ENCODE measurements at regions not wholly inside any gene's neighbourhood (a gene's known extent, or its start where the extent isn't known, plus 50 kb on each side); places are given as distances from the start of the nearest gene placed in this dataset.
A peak's percentile ranks its signal among the peaks of the same experiment; 100 is the strongest.

GRCh38 chr12:89166121-89166520 lies 186.2 kb downstream of the DUSP6 start:
- Histone ChIP-seq H3K27me3 (replicated peaks; ENCODE audit: control insufficient read depth, insufficient read depth, low read length) (no peaks in the 10 kb centered on the region), H3K9ac (ENCODE audit: low read length) (no peak overlapping the region), H3K4me3 (ENCODE audit: low read length) (no peak overlapping the region), H3K4me1 (ENCODE audit: control insufficient read depth, insufficient read depth, low read length) (peaks cover 34% of the 10 kb centered on the region), H3K36me3 (ENCODE audit: control insufficient read depth, insufficient read depth, low read length, severe bottlenecking) (no peaks in the 10 kb centered on the region), H3K9me3 (ENCODE audit: control insufficient read depth, low read length) (no peaks in the 10 kb centered on the region)
- no peak for DNase-seq (ENCODE audit: low read depth)

DNA sequence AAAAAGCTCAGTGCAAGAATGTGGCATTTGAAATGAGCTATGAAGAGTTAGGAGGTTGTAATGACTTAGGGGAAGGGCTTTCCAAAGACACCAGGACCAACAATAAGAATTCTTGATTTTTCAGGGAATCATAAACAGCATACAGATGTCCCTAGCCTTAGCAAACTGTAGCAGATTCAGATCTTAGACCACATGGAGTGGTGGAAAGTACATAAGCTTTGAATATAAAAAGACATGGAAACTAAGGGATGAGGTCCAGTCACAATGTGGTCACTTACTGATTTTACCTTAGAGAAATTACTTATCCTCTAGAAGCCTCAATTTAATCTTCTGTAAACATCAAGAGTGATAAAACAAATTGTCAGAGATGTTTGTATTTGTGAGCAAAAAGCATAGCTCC lies 186.6 kb downstream of the DUSP6 start:
- no peak for DNase-seq (ENCODE audit: low read depth)
- Histone ChIP-seq H3K27me3 (replicated peaks; ENCODE audit: control insufficient read depth, insufficient read depth, low read length) (no peaks in the 10 kb centered on the region), H3K36me3 (ENCODE audit: control insufficient read depth, insufficient read depth, low read length, severe bottlenecking) (no peaks in the 10 kb centered on the region), H3K4me3 (ENCODE audit: low read length) (no peak overlapping the region), H3K9me3 (ENCODE audit: control insufficient read depth, low read length) (no peaks in the 10 kb centered on the region), H3K9ac (ENCODE audit: low read length) (no peak overlapping the region), H3K4me1 (ENCODE audit: control insufficient read depth, insufficient read depth, low read length) (peaks cover 38% of the 10 kb centered on the region)

DNA sequence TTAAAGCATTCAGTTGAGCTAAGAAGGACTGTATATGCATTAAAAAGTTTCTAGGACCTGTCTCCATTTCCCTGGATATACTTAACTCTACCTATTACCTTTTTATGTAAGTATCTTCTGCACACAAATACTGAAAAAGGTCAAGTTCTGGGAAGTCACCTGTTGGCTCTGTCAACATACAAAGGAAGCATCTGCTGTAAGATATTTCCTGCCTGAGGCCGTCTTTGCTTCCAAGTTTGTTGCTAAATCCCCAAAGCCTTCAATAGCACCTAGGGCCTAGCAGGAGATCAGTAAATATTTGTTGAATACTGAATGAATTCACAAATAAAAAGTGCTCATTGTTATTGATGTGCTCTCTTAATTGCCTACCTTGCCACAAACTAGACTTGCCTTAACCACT lies 188.4 kb downstream of the DUSP6 start:
- H3K9me3 ChIP-seq (ENCODE audit: control insufficient read depth, low read length) = no peaks in the 10 kb centered on the region
- H3K9ac ChIP-seq (ENCODE audit: low read length) = no peak overlapping the region
- no peak overlapping the region for H3K4me3 ChIP-seq (ENCODE audit: low read length)
- no peaks in the 10 kb centered on the region for H3K36me3 ChIP-seq (ENCODE audit: control insufficient read depth, insufficient read depth, low read length, severe bottlenecking)
- no peak for DNase-seq (ENCODE audit: low read depth)
- H3K4me1 ChIP-seq (ENCODE audit: control insufficient read depth, insufficient read depth, low read length) = peaks cover 49% of the 10 kb centered on the region
- H3K27me3 ChIP-seq (replicated peaks; ENCODE audit: control insufficient read depth, insufficient read depth, low read length) = no peaks in the 10 kb centered on the region

GRCh38 chr12:89162589-89163261 lies 189.6 kb downstream of the DUSP6 start:
- Histone ChIP-seq H3K4me3 (ENCODE audit: low read length) (peak overlapping the region; percentile 28), H3K9me3 (ENCODE audit: control insufficient read depth, low read length) (no peaks in the 10 kb centered on the region), H3K4me1 (ENCODE audit: control insufficient read depth, insufficient read depth, low read length) (peaks cover 49% of the 10 kb centered on the region), H3K9ac (ENCODE audit: low read length) (peak overlapping the region; percentile 77), H3K27me3 (replicated peaks; ENCODE audit: control insufficient read depth, insufficient read depth, low read length) (no peaks in the 10 kb centered on the region), H3K36me3 (ENCODE audit: control insufficient read depth, insufficient read depth, low read length, severe bottlenecking) (no peaks in the 10 kb centered on the region)
- peak; percentile 94 for DNase-seq (ENCODE audit: low read depth)

DNA sequence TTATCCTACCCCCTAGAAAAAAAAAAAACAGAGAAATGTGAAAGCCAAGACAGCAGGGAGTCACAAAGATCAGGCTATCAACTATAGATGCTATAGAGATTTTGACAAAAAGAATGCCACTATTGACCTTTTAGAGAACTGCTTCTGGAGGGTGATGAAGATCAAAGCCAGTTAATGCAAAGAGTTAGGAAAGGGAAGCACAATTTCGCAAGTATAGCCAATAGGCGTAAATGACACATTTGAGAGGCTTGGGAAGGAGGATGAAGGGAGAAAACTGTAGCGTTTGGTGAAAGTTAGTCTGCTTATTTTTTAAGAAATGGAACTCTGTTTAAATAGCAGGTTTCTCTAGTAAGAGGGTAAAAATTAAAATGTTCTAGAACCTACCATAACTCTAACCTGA lies 190.7 kb downstream of the DUSP6 start:
- H3K36me3 ChIP-seq (ENCODE audit: control insufficient read depth, insufficient read depth, low read length, severe bottlenecking) = no peaks in the 10 kb centered on the region
- DNase-seq (ENCODE audit: low read depth) = no peak
- no peaks in the 10 kb centered on the region for H3K27me3 ChIP-seq (replicated peaks; ENCODE audit: control insufficient read depth, insufficient read depth, low read length)
- H3K4me3 ChIP-seq (ENCODE audit: low read length) = no peak overlapping the region
- peak overlapping the region; percentile 77 for H3K9ac ChIP-seq (ENCODE audit: low read length)
- H3K9me3 ChIP-seq (ENCODE audit: control insufficient read depth, low read length) = no peaks in the 10 kb centered on the region
- peaks cover 56% of the 10 kb centered on the region for H3K4me1 ChIP-seq (ENCODE audit: control insufficient read depth, insufficient read depth, low read length)

DNA sequence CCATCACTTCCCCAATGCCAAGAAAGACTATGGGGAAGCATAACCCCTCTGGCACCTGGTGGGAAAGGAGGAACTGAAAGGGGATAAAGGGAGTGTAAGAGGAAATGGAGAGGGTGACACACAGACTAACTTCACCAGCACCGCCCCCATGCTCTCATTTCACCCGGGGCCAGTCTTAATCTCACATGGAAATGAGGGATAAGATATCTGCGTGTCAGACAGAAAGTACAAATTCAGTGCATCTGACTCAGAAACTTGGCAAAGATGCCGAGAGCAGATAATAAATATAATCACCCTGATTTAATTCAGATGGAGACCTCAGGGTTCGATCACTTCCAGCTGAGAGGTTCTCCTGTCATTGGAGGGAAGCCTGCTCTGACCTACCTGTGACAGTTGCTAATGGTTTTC lies 191.6 kb downstream of the DUSP6 start:
- H3K9ac ChIP-seq (ENCODE audit: low read length) = peak overlapping the region; percentile 46
- H3K4me1 ChIP-seq (ENCODE audit: control insufficient read depth, insufficient read depth, low read length) = peaks cover 56% of the 10 kb centered on the region
- peak; percentile 84 for DNase-seq (ENCODE audit: low read depth)
- H3K36me3 ChIP-seq (ENCODE audit: control insufficient read depth, insufficient read depth, low read length, severe bottlenecking) = no peaks in the 10 kb centered on the region
- peak overlapping the region; percentile 55 for H3K4me3 ChIP-seq (ENCODE audit: low read length)
- H3K27me3 ChIP-seq (replicated peaks; ENCODE audit: control insufficient read depth, insufficient read depth, low read length) = no peaks in the 10 kb centered on the region
- no peaks in the 10 kb centered on the region for H3K9me3 ChIP-seq (ENCODE audit: control insufficient read depth, low read length)

DNA sequence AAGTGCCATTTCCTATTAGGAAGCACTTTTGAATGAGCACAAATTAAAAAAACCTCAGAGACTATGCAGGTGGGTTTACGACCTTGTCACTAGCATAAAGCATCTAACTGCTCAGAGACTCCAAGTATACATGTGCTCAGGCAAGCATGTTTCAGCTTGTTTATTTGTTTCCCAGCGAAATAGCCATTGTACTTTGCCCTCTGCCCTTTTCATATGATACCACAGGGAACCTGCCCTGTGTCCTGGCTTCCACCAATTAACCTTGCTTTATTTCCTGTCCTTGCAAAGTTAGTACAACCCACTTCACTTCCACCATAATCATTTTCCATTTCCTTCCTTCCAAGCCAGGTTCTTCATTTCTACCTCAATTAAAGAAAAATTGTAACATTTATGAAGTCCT lies 194.9 kb downstream of the DUSP6 start:
- no peak overlapping the region for H3K9ac ChIP-seq (ENCODE audit: low read length)
- H3K4me3 ChIP-seq (ENCODE audit: low read length) = no peak overlapping the region
- DNase-seq (ENCODE audit: low read depth) = no peak
- H3K4me1 ChIP-seq (ENCODE audit: control insufficient read depth, insufficient read depth, low read length) = peaks cover 57% of the 10 kb centered on the region
- H3K36me3 ChIP-seq (ENCODE audit: control insufficient read depth, insufficient read depth, low read length, severe bottlenecking) = no peaks in the 10 kb centered on the region
- H3K27me3 ChIP-seq (replicated peaks; ENCODE audit: control insufficient read depth, insufficient read depth, low read length) = no peaks in the 10 kb centered on the region
- H3K9me3 ChIP-seq (ENCODE audit: control insufficient read depth, low read length) = no peaks in the 10 kb centered on the region

DNA sequence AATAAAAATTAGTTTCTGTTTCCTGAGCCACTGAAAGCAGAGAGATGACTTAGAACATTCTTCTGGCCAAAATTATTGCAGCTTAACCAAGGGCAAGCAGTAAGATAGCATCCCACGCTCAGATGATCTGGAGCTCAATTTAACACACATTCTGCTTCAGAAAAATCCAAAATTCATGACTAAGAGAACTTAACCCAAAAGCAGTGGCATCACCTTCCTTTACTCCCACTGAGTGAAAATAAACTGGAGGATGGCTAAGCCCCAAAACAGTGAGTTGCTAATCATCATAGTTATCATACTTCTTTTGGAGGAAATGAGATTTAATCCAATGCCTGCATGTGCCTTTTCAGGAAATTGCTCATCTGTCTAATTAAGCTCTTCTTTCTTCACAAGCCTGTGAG lies 195.4 kb downstream of the DUSP6 start:
- peaks cover 51% of the 10 kb centered on the region for H3K4me1 ChIP-seq (ENCODE audit: control insufficient read depth, insufficient read depth, low read length)
- no peaks in the 10 kb centered on the region for H3K9me3 ChIP-seq (ENCODE audit: control insufficient read depth, low read length)
- H3K36me3 ChIP-seq (ENCODE audit: control insufficient read depth, insufficient read depth, low read length, severe bottlenecking) = no peaks in the 10 kb centered on the region
- DNase-seq (ENCODE audit: low read depth) = peak; percentile 47
- peak overlapping the region; percentile 54 for H3K9ac ChIP-seq (ENCODE audit: low read length)
- peak overlapping the region; percentile 30 for H3K4me3 ChIP-seq (ENCODE audit: low read length)
- H3K27me3 ChIP-seq (replicated peaks; ENCODE audit: control insufficient read depth, insufficient read depth, low read length) = no peaks in the 10 kb centered on the region

- Histone ChIP-seq H3K4me1 (ENCODE audit: control insufficient read depth, insufficient read depth, low read length) (peaks cover 46% of the 10 kb centered on the region), H3K27me3 (replicated peaks; ENCODE audit: control insufficient read depth, insufficient read depth, low read length) (no peaks in the 10 kb centered on the region), H3K4me3 (ENCODE audit: low read length) (peak overlapping the region; percentile 30), H3K9ac (ENCODE audit: low read length) (peak overlapping the region; percentile 54), H3K9me3 (ENCODE audit: control insufficient read depth, low read length) (no peaks in the 10 kb centered on the region), H3K36me3 (ENCODE audit: control insufficient read depth, insufficient read depth, low read length, severe bottlenecking) (no peaks in the 10 kb centered on the region)
- no peak for DNase-seq (ENCODE audit: low read depth)
These were observed 196.0 kb downstream of the DUSP6 start for GRCh38 chr12:89156340-89156739.

DNA sequence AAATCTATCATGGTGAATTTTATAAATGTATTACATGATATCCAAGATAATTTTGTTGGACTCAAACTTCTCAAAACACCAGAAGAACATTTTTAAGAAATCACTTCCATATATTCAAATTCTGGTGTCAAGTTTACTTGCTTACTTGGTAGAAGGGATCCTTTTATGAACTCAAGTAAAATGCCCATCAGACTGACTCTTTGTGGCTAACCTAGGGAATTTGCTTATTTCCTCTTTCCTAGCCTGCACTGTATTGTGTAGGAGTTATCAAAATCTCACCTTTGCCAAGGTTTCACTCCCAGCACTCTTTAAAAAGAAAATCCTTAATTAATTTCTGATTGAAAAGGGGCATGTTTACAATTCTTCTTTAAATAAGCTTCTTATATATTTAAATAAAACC lies 196.5 kb downstream of the DUSP6 start:
- H3K4me1 ChIP-seq (ENCODE audit: control insufficient read depth, insufficient read depth, low read length) = peaks cover 41% of the 10 kb centered on the region
- no peak overlapping the region for H3K4me3 ChIP-seq (ENCODE audit: low read length)
- no peaks in the 10 kb centered on the region for H3K27me3 ChIP-seq (replicated peaks; ENCODE audit: control insufficient read depth, insufficient read depth, low read length)
- peak overlapping the region; percentile 22 for H3K9ac ChIP-seq (ENCODE audit: low read length)
- no peaks in the 10 kb centered on the region for H3K36me3 ChIP-seq (ENCODE audit: control insufficient read depth, insufficient read depth, low read length, severe bottlenecking)
- no peaks in the 10 kb centered on the region for H3K9me3 ChIP-seq (ENCODE audit: control insufficient read depth, low read length)
- DNase-seq (ENCODE audit: low read depth) = no peak

DNA sequence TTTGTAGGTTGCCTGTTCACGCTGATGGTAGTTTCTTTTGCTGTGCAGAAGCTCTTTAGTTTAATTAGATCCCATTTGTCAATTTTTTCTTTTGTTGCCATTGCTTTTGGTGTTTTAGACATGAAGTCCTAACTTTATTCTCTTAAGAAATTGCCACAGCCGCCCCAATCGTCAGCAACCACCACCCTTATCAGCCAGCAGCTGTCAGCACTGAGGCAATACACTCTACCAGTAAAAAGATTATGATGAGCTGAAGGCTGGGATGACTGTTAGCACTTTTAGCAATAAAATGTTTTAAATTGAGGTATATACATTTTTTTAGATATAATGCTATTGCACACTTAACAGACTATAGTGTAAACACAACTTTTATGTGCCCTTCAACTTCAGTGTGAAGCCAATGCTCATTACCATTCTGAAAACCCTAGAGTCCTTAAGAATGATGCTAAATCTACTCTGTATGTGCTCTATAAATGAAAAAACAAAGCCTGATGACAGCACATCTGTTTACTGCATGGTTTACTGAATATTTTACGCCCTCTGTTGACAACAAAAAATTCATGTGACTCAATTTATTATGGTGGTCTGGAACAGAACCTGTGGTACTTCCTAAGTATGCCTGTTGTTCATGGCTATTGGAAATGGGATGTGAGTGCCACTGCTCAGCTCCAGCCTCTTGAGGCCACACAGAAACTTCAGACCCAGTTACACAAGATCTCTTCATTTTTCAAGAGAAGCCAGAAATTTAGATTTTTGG lies 197.4 kb downstream of the DUSP6 start:
- Histone ChIP-seq H3K36me3 (ENCODE audit: control insufficient read depth, insufficient read depth, low read length, severe bottlenecking) (no peaks in the 10 kb centered on the region), H3K9me3 (ENCODE audit: control insufficient read depth, low read length) (no peaks in the 10 kb centered on the region), H3K9ac (ENCODE audit: low read length) (peak overlapping the region; percentile 22), H3K4me1 (ENCODE audit: control insufficient read depth, insufficient read depth, low read length) (peaks cover 32% of the 10 kb centered on the region), H3K27me3 (replicated peaks; ENCODE audit: control insufficient read depth, insufficient read depth, low read length) (no peaks in the 10 kb centered on the region), H3K4me3 (ENCODE audit: low read length) (no peak overlapping the region)
- no peak for DNase-seq (ENCODE audit: low read depth)

All from adipocyte (in vitro differentiated cells).